GM23338 (cell line): ENCODE measurements at regions not wholly inside any gene's neighbourhood (a gene's known extent, or its start where the extent isn't known, plus 50 kb on each side); places are given as distances from the start of the nearest gene placed in this dataset.

ENCODE experiments used
- CREB1 ChIP-seq: fragments of 250-450 bp; sonication (Bioruptor Pico); IDR thresholded peaks from 2 replicates; pipeline ENCODE4 v1.5.0; 2020; ENCODE audit warnings: low read depth, mild to moderate bottlenecking, moderate library complexity
- EZH2 ChIP-seq: fragments of 200-600 bp; sonication (generic); IDR thresholded peaks from one replicate; pipeline ENCODE4 v1.8.0; 2017; ENCODE audit warnings: antibody characterized with exemption, mild to moderate bottlenecking, low read depth; ENCODE audit not compliant: unreplicated experiment
- EZH2phosphoT487 ChIP-seq: fragments of 200-600 bp; sonication (generic); IDR thresholded peaks from one replicate; pipeline ENCODE4 v1.8.1; 2018; ENCODE audit warnings: antibody characterized with exemption; ENCODE audit not compliant: unreplicated experiment
- JUNB ChIP-seq: IDR thresholded peaks from one replicate; pipeline ENCODE4 v1.6.1; 2016; ENCODE audit warnings: antibody characterized with exemption; ENCODE audit not compliant: unreplicated experiment
- POLR2AphosphoS5 ChIP-seq: IDR thresholded peaks from 2 replicates; pipeline ENCODE4 v1.6.1; 2016; ENCODE audit warnings: antibody characterized with exemption, low read depth
- STAT1 ChIP-seq: IDR thresholded peaks from one replicate; pipeline ENCODE4 v1.6.1; 2016; ENCODE audit warnings: antibody characterized with exemption; ENCODE audit not compliant: unreplicated experiment
- ZNF114 ChIP-seq: fragments of 250-450 bp; sonication (Bioruptor Pico); IDR thresholded peaks from 2 replicates; pipeline ENCODE4 v1.5.0; 2020; ENCODE audit warnings: mild to moderate bottlenecking, moderate library complexity
- ZNF331 ChIP-seq: fragments of 250-450 bp; sonication (Bioruptor Pico); IDR thresholded peaks from 2 replicates; pipeline ENCODE4 v1.5.0; 2020; ENCODE audit warnings: low read depth, mild to moderate bottlenecking, moderate library complexity
- TF ChIP-seq, protein P1 (sequence below), 2 experiments: fragments of 200-600 bp in 1 of 2; sonication (generic) in 1 of 2; conservative IDR thresholded peaks; 2 replicates each; pipeline versions ENCODE4 v1.5.1 to v1.6.1; 2016 to 2017; ENCODE audit warnings: antibody characterized with exemption in 2 of 2, low read depth in 2 of 2, mild to moderate bottlenecking in 2 of 2, moderate library complexity in 1 of 2
- TF ChIP-seq, protein P2 (sequence below): IDR thresholded peaks from one replicate; pipeline ENCODE4 v1.6.1; 2018; ENCODE audit warnings: antibody characterized with exemption; ENCODE audit not compliant: unreplicated experiment
- TF ChIP-seq, protein P3 (sequence below): fragments of 250-450 bp; sonication (Bioruptor Pico); IDR thresholded peaks from 2 replicates; pipeline ENCODE4 v1.5.0; 2020; ENCODE audit warnings: mild to moderate bottlenecking, moderate library complexity
- TF ChIP-seq, protein P4 (sequence below): IDR thresholded peaks from 2 replicates; pipeline ENCODE4 v1.6.1; 2016; ENCODE audit warnings: antibody characterized with exemption

DNA sequence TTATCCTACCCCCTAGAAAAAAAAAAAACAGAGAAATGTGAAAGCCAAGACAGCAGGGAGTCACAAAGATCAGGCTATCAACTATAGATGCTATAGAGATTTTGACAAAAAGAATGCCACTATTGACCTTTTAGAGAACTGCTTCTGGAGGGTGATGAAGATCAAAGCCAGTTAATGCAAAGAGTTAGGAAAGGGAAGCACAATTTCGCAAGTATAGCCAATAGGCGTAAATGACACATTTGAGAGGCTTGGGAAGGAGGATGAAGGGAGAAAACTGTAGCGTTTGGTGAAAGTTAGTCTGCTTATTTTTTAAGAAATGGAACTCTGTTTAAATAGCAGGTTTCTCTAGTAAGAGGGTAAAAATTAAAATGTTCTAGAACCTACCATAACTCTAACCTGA, 190.7 kb downstream of the DUSP6 start:
- TF ChIP-seq, protein P1, sequence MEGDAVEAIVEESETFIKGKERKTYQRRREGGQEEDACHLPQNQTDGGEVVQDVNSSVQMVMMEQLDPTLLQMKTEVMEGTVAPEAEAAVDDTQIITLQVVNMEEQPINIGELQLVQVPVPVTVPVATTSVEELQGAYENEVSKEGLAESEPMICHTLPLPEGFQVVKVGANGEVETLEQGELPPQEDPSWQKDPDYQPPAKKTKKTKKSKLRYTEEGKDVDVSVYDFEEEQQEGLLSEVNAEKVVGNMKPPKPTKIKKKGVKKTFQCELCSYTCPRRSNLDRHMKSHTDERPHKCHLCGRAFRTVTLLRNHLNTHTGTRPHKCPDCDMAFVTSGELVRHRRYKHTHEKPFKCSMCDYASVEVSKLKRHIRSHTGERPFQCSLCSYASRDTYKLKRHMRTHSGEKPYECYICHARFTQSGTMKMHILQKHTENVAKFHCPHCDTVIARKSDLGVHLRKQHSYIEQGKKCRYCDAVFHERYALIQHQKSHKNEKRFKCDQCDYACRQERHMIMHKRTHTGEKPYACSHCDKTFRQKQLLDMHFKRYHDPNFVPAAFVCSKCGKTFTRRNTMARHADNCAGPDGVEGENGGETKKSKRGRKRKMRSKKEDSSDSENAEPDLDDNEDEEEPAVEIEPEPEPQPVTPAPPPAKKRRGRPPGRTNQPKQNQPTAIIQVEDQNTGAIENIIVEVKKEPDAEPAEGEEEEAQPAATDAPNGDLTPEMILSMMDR (conservative IDR thresholded peaks at IDR 0.05; ENCODE audit: low read depth in 2 of 2) = no peak
- TF ChIP-seq CREB1 (CRISPR knock-in tag) = no peak
- TF ChIP-seq, protein P2, sequence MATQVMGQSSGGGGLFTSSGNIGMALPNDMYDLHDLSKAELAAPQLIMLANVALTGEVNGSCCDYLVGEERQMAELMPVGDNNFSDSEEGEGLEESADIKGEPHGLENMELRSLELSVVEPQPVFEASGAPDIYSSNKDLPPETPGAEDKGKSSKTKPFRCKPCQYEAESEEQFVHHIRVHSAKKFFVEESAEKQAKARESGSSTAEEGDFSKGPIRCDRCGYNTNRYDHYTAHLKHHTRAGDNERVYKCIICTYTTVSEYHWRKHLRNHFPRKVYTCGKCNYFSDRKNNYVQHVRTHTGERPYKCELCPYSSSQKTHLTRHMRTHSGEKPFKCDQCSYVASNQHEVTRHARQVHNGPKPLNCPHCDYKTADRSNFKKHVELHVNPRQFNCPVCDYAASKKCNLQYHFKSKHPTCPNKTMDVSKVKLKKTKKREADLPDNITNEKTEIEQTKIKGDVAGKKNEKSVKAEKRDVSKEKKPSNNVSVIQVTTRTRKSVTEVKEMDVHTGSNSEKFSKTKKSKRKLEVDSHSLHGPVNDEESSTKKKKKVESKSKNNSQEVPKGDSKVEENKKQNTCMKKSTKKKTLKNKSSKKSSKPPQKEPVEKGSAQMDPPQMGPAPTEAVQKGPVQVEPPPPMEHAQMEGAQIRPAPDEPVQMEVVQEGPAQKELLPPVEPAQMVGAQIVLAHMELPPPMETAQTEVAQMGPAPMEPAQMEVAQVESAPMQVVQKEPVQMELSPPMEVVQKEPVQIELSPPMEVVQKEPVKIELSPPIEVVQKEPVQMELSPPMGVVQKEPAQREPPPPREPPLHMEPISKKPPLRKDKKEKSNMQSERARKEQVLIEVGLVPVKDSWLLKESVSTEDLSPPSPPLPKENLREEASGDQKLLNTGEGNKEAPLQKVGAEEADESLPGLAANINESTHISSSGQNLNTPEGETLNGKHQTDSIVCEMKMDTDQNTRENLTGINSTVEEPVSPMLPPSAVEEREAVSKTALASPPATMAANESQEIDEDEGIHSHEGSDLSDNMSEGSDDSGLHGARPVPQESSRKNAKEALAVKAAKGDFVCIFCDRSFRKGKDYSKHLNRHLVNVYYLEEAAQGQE = no peak
- TF ChIP-seq JUNB = no peak
- no peak for TF ChIP-seq POLR2AphosphoS5
- TF ChIP-seq EZH2 = no peak
- TF ChIP-seq ZNF114 = no peak
- TF ChIP-seq, protein P3, sequence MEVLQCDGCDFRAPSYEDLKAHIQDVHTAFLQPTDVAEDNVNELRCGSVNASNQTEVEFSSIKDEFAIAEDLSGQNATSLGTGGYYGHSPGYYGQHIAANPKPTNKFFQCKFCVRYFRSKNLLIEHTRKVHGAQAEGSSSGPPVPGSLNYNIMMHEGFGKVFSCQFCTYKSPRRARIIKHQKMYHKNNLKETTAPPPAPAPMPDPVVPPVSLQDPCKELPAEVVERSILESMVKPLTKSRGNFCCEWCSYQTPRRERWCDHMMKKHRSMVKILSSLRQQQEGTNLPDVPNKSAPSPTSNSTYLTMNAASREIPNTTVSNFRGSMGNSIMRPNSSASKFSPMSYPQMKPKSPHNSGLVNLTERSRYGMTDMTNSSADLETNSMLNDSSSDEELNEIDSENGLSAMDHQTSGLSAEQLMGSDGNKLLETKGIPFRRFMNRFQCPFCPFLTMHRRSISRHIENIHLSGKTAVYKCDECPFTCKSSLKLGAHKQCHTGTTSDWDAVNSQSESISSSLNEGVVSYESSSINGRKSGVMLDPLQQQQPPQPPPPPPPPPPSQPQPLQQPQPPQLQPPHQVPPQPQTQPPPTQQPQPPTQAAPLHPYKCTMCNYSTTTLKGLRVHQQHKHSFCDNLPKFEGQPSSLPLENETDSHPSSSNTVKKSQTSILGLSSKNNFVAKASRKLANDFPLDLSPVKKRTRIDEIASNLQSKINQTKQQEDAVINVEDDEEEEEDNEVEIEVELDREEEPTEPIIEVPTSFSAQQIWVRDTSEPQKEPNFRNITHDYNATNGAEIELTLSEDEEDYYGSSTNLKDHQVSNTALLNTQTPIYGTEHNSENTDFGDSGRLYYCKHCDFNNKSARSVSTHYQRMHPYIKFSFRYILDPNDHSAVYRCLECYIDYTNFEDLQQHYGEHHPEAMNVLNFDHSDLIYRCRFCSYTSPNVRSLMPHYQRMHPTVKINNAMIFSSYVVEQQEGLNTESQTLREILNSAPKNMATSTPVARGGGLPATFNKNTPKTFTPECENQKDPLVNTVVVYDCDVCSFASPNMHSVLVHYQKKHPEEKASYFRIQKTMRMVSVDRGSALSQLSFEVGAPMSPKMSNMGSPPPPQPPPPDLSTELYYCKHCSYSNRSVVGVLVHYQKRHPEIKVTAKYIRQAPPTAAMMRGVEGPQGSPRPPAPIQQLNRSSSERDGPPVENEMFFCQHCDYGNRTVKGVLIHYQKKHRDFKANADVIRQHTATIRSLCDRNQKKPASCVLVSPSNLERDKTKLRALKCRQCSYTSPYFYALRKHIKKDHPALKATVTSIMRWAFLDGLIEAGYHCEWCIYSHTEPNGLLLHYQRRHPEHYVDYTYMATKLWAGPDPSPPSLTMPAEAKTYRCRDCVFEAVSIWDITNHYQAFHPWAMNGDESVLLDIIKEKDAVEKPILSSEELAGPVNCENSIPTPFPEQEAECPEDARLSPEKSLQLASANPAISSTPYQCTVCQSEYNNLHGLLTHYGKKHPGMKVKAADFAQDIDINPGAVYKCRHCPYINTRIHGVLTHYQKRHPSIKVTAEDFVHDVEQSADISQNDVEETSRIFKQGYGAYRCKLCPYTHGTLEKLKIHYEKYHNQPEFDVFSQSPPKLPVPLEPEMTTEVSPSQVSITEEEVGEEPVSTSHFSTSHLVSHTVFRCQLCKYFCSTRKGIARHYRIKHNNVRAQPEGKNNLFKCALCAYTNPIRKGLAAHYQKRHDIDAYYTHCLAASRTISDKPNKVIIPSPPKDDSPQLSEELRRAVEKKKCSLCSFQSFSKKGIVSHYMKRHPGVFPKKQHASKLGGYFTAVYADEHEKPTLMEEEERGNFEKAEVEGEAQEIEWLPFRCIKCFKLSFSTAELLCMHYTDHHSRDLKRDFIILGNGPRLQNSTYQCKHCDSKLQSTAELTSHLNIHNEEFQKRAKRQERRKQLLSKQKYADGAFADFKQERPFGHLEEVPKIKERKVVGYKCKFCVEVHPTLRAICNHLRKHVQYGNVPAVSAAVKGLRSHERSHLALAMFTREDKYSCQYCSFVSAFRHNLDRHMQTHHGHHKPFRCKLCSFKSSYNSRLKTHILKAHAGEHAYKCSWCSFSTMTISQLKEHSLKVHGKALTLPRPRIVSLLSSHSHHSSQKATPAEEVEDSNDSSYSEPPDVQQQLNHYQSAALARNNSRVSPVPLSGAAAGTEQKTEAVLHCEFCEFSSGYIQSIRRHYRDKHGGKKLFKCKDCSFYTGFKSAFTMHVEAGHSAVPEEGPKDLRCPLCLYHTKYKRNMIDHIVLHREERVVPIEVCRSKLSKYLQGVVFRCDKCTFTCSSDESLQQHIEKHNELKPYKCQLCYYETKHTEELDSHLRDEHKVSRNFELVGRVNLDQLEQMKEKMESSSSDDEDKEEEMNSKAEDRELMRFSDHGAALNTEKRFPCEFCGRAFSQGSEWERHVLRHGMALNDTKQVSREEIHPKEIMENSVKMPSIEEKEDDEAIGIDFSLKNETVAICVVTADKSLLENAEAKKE (CRISPR knock-in tag) = no peak
- no peak for TF ChIP-seq EZH2phosphoT487
- TF ChIP-seq ZNF331 (CRISPR knock-in tag) = no peak
- TF ChIP-seq, protein P4, sequence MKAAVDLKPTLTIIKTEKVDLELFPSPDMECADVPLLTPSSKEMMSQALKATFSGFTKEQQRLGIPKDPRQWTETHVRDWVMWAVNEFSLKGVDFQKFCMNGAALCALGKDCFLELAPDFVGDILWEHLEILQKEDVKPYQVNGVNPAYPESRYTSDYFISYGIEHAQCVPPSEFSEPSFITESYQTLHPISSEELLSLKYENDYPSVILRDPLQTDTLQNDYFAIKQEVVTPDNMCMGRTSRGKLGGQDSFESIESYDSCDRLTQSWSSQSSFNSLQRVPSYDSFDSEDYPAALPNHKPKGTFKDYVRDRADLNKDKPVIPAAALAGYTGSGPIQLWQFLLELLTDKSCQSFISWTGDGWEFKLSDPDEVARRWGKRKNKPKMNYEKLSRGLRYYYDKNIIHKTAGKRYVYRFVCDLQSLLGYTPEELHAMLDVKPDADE = no peak
- no peak for TF ChIP-seq STAT1
